ENCODE measurements at regions not wholly inside any gene's neighbourhood (a gene's known extent, or its start where the extent isn't known, plus 50 kb on each side); places are given as distances from the start of the nearest gene placed in this dataset.
A peak's percentile ranks its signal among the peaks of the same experiment; 100 is the strongest.

- Histone ChIP-seq H3K9me3 (no peaks in the 10 kb centered on the region), H3K27me3 (no peaks in the 10 kb centered on the region), H3K27ac (no peak overlapping the region), H3K4me3 (no peak overlapping the region), H3K36me3 (no peaks in the 10 kb centered on the region), H3K4me1 (peaks cover 0 to 5% (median 0%) of the 10 kb centered on the region in 4 donors)
- intact Hi-C loops (cut with DNase I; ENCODE audit: low total_unique reads) (no loop called here), in situ Hi-C loops (cut with MboI; ENCODE audit: low pct_ligation_motif_present in 1 of 4, low pct_unique_long_range_greater_than_20kb in 1 of 4, low sequenced_read_pairs in 3 of 4) (no loop called here)
- WGBS, 2 donors (ENCODE audit: low coverage in 1 of 2), result 49 to 60% methylated on average over 9 to 12 of the region's 12 CpGs
- DNase-seq, result peak; percentile 32
- TF ChIP-seq EP300 (IDR thresholded peaks at IDR 0.05; ENCODE audit: low read depth) (no peak), CTCF (IDR thresholded peaks at IDR 0.05) (no peak), POLR2A (IDR thresholded peaks at IDR 0.05) (no peak), POLR2AphosphoS5 (IDR thresholded peaks at IDR 0.05) (no peak)
These were observed 171.2 kb downstream of the SP3 start for GRCh38 chr2:173793709-173794565.

DNA sequence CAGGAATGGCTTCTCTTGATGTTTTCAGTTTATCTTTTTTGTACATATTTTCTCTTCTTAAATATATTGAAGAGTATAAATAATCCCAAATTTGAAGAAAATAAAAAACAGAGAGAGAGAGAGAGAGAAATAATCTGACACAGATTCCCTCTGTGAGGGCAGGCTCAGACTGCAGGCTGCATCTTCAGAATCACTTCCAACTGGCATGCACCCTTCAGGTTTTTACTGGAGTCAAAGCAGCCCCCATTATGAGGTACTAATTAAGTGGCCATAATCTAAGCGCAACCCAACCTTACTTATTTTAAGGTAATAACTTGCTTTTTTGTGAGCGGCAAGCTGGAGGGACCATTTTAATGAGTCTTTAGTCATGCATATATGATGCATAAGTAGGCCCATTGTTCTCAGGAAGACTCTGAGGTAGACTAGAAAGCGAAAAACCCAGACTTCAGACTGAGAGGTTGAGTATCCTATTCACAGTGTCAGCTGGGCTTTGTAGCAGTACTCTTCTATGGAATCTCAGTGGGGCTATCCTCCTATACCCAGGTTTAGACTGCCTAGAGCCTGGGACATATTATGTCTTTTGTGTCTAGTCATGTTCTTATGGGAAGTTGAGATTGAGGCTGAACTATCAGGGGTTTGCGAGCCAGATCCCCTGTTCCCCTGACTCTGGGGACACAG lies 167.4 kb downstream of the SP3 start:
- intact Hi-C loops (cut with DNase I; ENCODE audit: low total_unique reads), result no loop called here
- in situ Hi-C loops (cut with MboI; ENCODE audit: low pct_ligation_motif_present in 1 of 4, low pct_unique_long_range_greater_than_20kb in 1 of 4, low sequenced_read_pairs in 3 of 4), result no loop called here
- no peak for DNase-seq

DNA sequence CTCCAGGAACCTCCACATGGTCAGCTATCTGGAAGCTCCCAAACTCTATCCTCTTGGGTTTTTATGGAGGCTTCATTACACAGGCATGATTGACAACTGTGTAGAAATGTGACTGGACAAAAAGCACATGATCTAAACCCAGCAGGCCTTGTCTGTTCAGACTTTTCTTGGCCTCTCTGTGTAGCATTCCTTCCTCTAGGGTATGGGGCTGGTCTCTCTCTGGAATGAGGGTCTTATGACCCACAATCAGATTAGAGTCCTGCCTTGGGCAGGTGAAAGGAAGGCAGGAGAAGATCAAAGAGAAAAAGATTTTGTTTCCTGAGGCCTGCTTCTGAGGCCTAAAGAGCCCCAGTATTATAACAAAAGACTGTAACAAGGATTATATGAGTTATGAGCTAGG lies 162.7 kb downstream of the SP3 start:
- TF ChIP-seq POLR2A (IDR thresholded peaks at IDR 0.05) (no peak), EP300 (IDR thresholded peaks at IDR 0.05; ENCODE audit: low read depth) (no peak), POLR2AphosphoS5 (IDR thresholded peaks at IDR 0.05) (no peak), CTCF (IDR thresholded peaks at IDR 0.05) (no peak)
- Histone ChIP-seq H3K4me1 (no peaks in the 10 kb centered on the region), H3K9me3 (no peaks in the 10 kb centered on the region), H3K27ac (no peak overlapping the region), H3K4me3 (no peak overlapping the region), H3K36me3 (no peaks in the 10 kb centered on the region), H3K27me3 (peaks cover 5% of the 10 kb centered on the region)
- intact Hi-C loops (cut with DNase I; ENCODE audit: low total_unique reads), result no loop called here
- in situ Hi-C loops (cut with MboI; ENCODE audit: low pct_ligation_motif_present in 1 of 4, low pct_unique_long_range_greater_than_20kb in 1 of 4, low sequenced_read_pairs in 3 of 4), result no loop called here
- no peak for DNase-seq

More for the DNA sequence above, 167.4 kb downstream of the SP3 start:
- H3K4me1 ChIP-seq, result peaks cover 0 to 5% (median 0%) of the 10 kb centered on the region in 4 donors
- TF ChIP-seq EP300 (IDR thresholded peaks at IDR 0.05; ENCODE audit: low read depth), result no peak
- TF ChIP-seq POLR2A (IDR thresholded peaks at IDR 0.05), result no peak
- TF ChIP-seq CTCF (IDR thresholded peaks at IDR 0.05), result no peak
- TF ChIP-seq POLR2AphosphoS5 (IDR thresholded peaks at IDR 0.05), result no peak
- H3K36me3 ChIP-seq, result no peaks in the 10 kb centered on the region
- H3K27me3 ChIP-seq, result peaks cover 5% of the 10 kb centered on the region
- WGBS, 2 donors (ENCODE audit: low coverage in 1 of 2), result 83 to 88% methylated on average over 3 to 4 of the region's 4 CpGs
- H3K9me3 ChIP-seq, result no peaks in the 10 kb centered on the region
- no peak overlapping the region for H3K4me3 ChIP-seq
- no peak overlapping the region for H3K27ac ChIP-seq

DNA sequence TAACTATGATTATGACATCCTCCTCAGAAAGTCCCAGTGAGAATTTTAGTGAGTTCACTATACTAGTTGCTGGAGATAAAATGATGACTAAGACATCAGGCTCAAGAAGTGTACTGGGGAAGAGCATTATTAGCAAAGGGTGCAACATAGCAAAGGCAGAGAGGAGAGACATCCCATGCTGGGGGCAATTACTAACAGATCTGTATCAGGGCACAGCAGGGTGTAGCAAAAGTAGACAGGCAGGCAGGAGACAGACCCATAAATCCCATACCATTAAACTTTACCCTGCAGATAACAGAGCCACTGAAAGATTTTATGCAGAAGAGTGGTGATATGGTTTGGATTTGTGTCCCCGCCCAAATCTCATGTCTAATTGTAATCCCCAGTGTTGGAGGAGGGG lies 161.7 kb downstream of the SP3 start:
- Histone ChIP-seq H3K4me3 (no peak overlapping the region), H3K27ac (no peak overlapping the region), H3K4me1 (no peaks in the 10 kb centered on the region), H3K36me3 (no peaks in the 10 kb centered on the region), H3K9me3 (no peaks in the 10 kb centered on the region), H3K27me3 (peaks cover 5% of the 10 kb centered on the region)
- intact Hi-C loops (cut with DNase I; ENCODE audit: low total_unique reads) (no loop called here), in situ Hi-C loops (cut with MboI; ENCODE audit: low pct_ligation_motif_present in 1 of 4, low pct_unique_long_range_greater_than_20kb in 1 of 4, low sequenced_read_pairs in 3 of 4) (no loop called here)
- TF ChIP-seq CTCF (IDR thresholded peaks at IDR 0.05) (no peak), POLR2A (IDR thresholded peaks at IDR 0.05) (no peak), EP300 (IDR thresholded peaks at IDR 0.05; ENCODE audit: low read depth) (no peak), POLR2AphosphoS5 (IDR thresholded peaks at IDR 0.05) (no peak)
- 60 to 67% methylated on average over 1 of the region's 1 CpG for whole genome bisulfite sequencing, 2 donors (ENCODE audit: low coverage in 1 of 2)
- no peak for DNase-seq

All from transverse colon (tissue), 4 donors.